ENCODE measurements at regions not wholly inside any gene's neighbourhood (a gene's known extent, or its start where the extent isn't known, plus 50 kb on each side); places are given as distances from the start of the nearest gene placed in this dataset.

DNA sequence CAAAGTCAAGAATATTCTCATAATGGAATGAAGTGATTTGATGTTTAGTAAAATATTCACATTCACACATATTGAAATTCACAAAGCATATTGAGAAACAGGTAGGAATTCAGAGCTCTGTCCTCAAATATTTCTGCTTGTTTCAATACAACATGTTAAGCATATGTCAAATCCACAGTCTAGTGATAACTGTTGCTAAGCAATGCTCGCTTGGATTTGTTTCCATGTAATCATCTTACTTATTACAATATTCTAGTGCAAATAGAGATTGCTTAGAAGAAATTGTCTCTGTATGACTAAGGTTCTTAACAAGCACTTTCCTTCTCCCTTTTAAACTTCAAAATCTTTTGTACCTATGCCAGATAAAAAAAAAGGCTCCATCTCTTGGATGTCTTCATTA lies 995.7 kb downstream of the CDH18 start (continued):
- no peak for TF ChIP-seq USF2 (IDR thresholded peaks at IDR 0.05; ENCODE audit: low read length)
- TF ChIP-seq MAFK (IDR thresholded peaks at IDR 0.05; ENCODE audit: low read depth, low read length) = no peak
- TF ChIP-seq, protein P1, sequence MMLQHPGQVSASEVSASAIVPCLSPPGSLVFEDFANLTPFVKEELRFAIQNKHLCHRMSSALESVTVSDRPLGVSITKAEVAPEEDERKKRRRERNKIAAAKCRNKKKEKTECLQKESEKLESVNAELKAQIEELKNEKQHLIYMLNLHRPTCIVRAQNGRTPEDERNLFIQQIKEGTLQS (IDR thresholded peaks at IDR 0.05; ENCODE audit: insufficient read depth, low read depth, low read length) = no peak
- TF ChIP-seq CREB1 (IDR thresholded peaks at IDR 0.05) = no peak
- no peak for TF ChIP-seq TBP (IDR thresholded peaks at IDR 0.05; ENCODE audit: low read depth, low read length)
- no peak for TF ChIP-seq RFX5 (IDR thresholded peaks at IDR 0.05; ENCODE audit: borderline replicate concordance, low read depth, low read length)

All from H1 (cell line).